A549 (cell line): ENCODE measurements at regions not wholly inside any gene's neighbourhood (a gene's known extent, or its start where the extent isn't known, plus 50 kb on each side); places are given as distances from the start of the nearest gene placed in this dataset.

Source experiments
- ATAC-seq, 2 experiments: fragments of 200-7000 bp in 1 of 2; fragments of >200 bp in 1 of 2; cut with Nextera tagmentation in 1 of 2; cut with Tn5 transposase in 1 of 2; 3 replicates each; pipeline versions ENCODE4 v1.8.0 to v1.9.1; 2018 to 2020; ENCODE audit warnings: mild to moderate bottlenecking in 1 of 2, moderate library complexity in 1 of 2
- CTCF ChIA-PET: fragments of 300-600 bp; sonication (Branson Sonifier 250); formaldehyde crosslinking; extraction: SDS; loops from one replicate; lab custom pipeline; 2021; ENCODE audit warnings: antibody characterized with exemption, inconsistent platforms; lab: Yijun Ruan, JAX
- POLR2A ChIA-PET: fragments of 350-600 bp; formaldehyde crosslinking; extraction: SDS; loops from one replicate; lab custom pipeline; 2021; ENCODE audit warnings: antibody characterized with exemption, inconsistent platforms; lab: Yijun Ruan, JAX
- DNase-seq, 2 experiments: peaks; one replicate each; pipeline versions ENCODE4 v3.0.0 to v3.0.0-alpha.2; 2011 to 2016; ENCODE audit warnings: low read depth in 1 of 2, low spot score in 1 of 2
- FAIRE-seq: peaks from 2 replicates; lab custom pipeline; 2011; peaks lifted over from hg19 to GRCh38; lab: Jason Lieb, UNC
- H3K27ac ChIP-seq, 2 experiments: fragments of >200 bp; sonication (Bioruptor Twin); formaldehyde crosslinking; 3 replicates each; pipeline ENCODE4 v1.5.1; 2016 to 2017
- H3K4me1 ChIP-seq: fragments of >200 bp; sonication (Bioruptor Twin); formaldehyde crosslinking; 3 replicates; pipeline ENCODE4 v1.6.1; 2016
- H3K4me2 ChIP-seq: fragments of >200 bp; sonication (Bioruptor Twin); formaldehyde crosslinking; 3 replicates; pipeline ENCODE4 v1.6.1; 2016
- H3K4me3 ChIP-seq: fragments of >200 bp; sonication (Bioruptor Twin); formaldehyde crosslinking; 3 replicates; pipeline ENCODE4 v1.5.1; 2016
- H3K9me3 ChIP-seq: fragments of >200 bp; sonication (Bioruptor Twin); formaldehyde crosslinking; 3 replicates; pipeline ENCODE4 v1.6.1; 2016
- CBX8 ChIP-seq: fragments of 200-600 bp; sonication (generic); IDR thresholded peaks from 2 replicates; pipeline ENCODE4 v1.6.1; 2016
- CHD4 ChIP-seq: fragments of 200-600 bp; sonication (generic); IDR thresholded peaks from 2 replicates; pipeline ENCODE4 v1.6.1; 2016; ENCODE audit warnings: antibody characterized with exemption, mild to moderate bottlenecking, borderline replicate concordance
- EP300 ChIP-seq, 2 experiments: fragments of >200 bp; sonication (Bioruptor Twin); formaldehyde crosslinking; IDR thresholded peaks; 2 replicates in 1 of 2; 3 replicates in 1 of 2; pipeline ENCODE4 v1.6.1; 2016 to 2017
- ESRRA ChIP-seq: fragments of 150-350 bp; IDR thresholded peaks from 2 replicates; pipeline ENCODE4 v1.6.1; 2014; ENCODE audit warnings: mild to moderate bottlenecking, low read length, borderline replicate concordance
- HMGXB4 ChIP-seq: fragments of 250-450 bp; sonication (Bioruptor Pico); IDR thresholded peaks from 2 replicates; pipeline ENCODE4 v1.5.0; 2021; ENCODE audit warnings: mild to moderate bottlenecking, moderate library complexity, borderline replicate concordance
- HOXA7 ChIP-seq: fragments of 250-450 bp; sonication (Bioruptor Pico); IDR thresholded peaks from 2 replicates; pipeline ENCODE4 v1.5.0; 2020; ENCODE audit warnings: mild to moderate bottlenecking, moderate library complexity
- HOXB13 ChIP-seq: fragments of 250-450 bp; sonication (Bioruptor Pico); IDR thresholded peaks from 2 replicates; pipeline ENCODE4 v1.5.0; 2020; ENCODE audit warnings: low read depth, mild to moderate bottlenecking, moderate library complexity
- HOXB5 ChIP-seq: fragments of 250-450 bp; sonication (Bioruptor Pico); IDR thresholded peaks from 2 replicates; pipeline ENCODE4 v1.5.0; 2020; ENCODE audit warnings: mild to moderate bottlenecking, moderate library complexity
- JUN ChIP-seq, 2 experiments: fragments of >200 bp; sonication (Bioruptor Twin); formaldehyde crosslinking; IDR thresholded peaks; 2 replicates in 1 of 2; 3 replicates in 1 of 2; pipeline ENCODE4 v1.6.1; 2016 to 2017
- JUNB ChIP-seq: fragments of >200 bp; sonication (Bioruptor Twin); formaldehyde crosslinking; IDR thresholded peaks from 2 replicates; pipeline ENCODE4 v1.6.1; 2016
- KDM5A ChIP-seq: fragments of 200-600 bp; sonication (generic); IDR thresholded peaks from 2 replicates; pipeline ENCODE4 v1.6.1; 2016; ENCODE audit warnings: antibody characterized with exemption, mild to moderate bottlenecking
- MAFK ChIP-seq: fragments of 450-650 bp; IDR thresholded peaks from 2 replicates; pipeline ENCODE4 v1.6.1; 2014; ENCODE audit not compliant: partially characterized antibody
- MAX ChIP-seq: IDR thresholded peaks from 2 replicates; pipeline ENCODE4 v1.6.1; 2012
- MAZ ChIP-seq: fragments of 150-350 bp; IDR thresholded peaks from 2 replicates; pipeline ENCODE4 v1.6.1; 2014; ENCODE audit warnings: antibody characterized with exemption, low read depth, low read length, borderline replicate concordance
- NPAS2 ChIP-seq: fragments of 250-450 bp; sonication (Bioruptor Pico); IDR thresholded peaks from 2 replicates; pipeline ENCODE4 v1.8.0; 2022; ENCODE audit warnings: mild to moderate bottlenecking, moderate library complexity, borderline replicate concordance
- NR3C1 ChIP-seq: fragments of >200 bp; sonication (Bioruptor Twin); formaldehyde crosslinking; IDR thresholded peaks from 3 replicates; pipeline ENCODE4 v1.6.1; 2017
- PBX3 ChIP-seq: IDR thresholded peaks from 2 replicates; pipeline ENCODE4 v1.6.1; 2012
- POLR2AphosphoS2 ChIP-seq: conservative IDR thresholded peaks from 2 replicates; pipeline ENCODE4 v1.6.1; 2012; ENCODE audit warnings: low read length, improper control_type of control experiment, inconsistent platforms
- RCOR1 ChIP-seq: fragments of 150-350 bp; IDR thresholded peaks from 2 replicates; pipeline ENCODE4 v1.6.1; 2014; ENCODE audit warnings: antibody characterized with exemption, low read length, low read depth
- RNF2 ChIP-seq: fragments of 200-600 bp; sonication (generic); IDR thresholded peaks from 2 replicates; pipeline ENCODE4 v1.6.1; 2016; ENCODE audit warnings: low read depth, mild to moderate bottlenecking, antibody characterized with exemption, moderate library complexity, borderline replicate concordance
- ZC3H11A ChIP-seq: fragments of 450-650 bp; IDR thresholded peaks from 2 replicates; pipeline ENCODE4 v1.6.1; 2014; ENCODE audit warnings: antibody characterized with exemption, mild to moderate bottlenecking
- ZFP36 ChIP-seq: fragments of 450-650 bp; IDR thresholded peaks from 2 replicates; pipeline ENCODE4 v1.6.1; 2014; ENCODE audit warnings: borderline replicate concordance; ENCODE audit not compliant: partially characterized antibody
- ZNF302 ChIP-seq: fragments of 250-450 bp; sonication (Bioruptor Pico); IDR thresholded peaks from 2 replicates; pipeline ENCODE4 v1.9.0; 2021; ENCODE audit warnings: inconsistent platforms, mild to moderate bottlenecking, moderate library complexity
- ZSCAN20 ChIP-seq: fragments of 250-450 bp; sonication (Bioruptor Pico); IDR thresholded peaks from 2 replicates; pipeline ENCODE4 v1.8.0; 2022; ENCODE audit warnings: mild to moderate bottlenecking, moderate library complexity
- WGBS: methylation state at CpG from one replicate; pipeline ENCODE4 v1.1.6; 2017; ENCODE audit errors: missing lambda C conversion rate; 5-methylcytosine and 5-hydroxymethylcytosine counted together
- TF ChIP-seq, protein P1 (sequence below): fragments of 450-650 bp; IDR thresholded peaks from 2 replicates; pipeline ENCODE4 v1.6.1; 2014; ENCODE audit warnings: antibody characterized with exemption
- TF ChIP-seq, protein P2 (sequence below): fragments of 200-600 bp; sonication (generic); IDR thresholded peaks from 2 replicates; pipeline ENCODE4 v1.6.1; 2016; ENCODE audit warnings: antibody characterized with exemption, mild to moderate bottlenecking, moderate library complexity
- TF ChIP-seq, protein P3 (sequence below): fragments of 250-450 bp; sonication (Bioruptor Pico); IDR thresholded peaks from 2 replicates; pipeline ENCODE4 v1.5.0; 2020; ENCODE audit warnings: low read depth, mild to moderate bottlenecking, moderate library complexity

GRCh38 chr10:44539178-44539577 lies 154.3 kb upstream of the CXCL12 start:
- no peak for DNase-seq
- TF ChIP-seq MAZ (no peak), POLR2AphosphoS2 (no peak), HMGXB4 (no peak), JUNB (no peak), EP300 (IDR thresholded peaks at IDR 0.05) (no peak), MAX (no peak), CBX8 (no peak), RNF2 (no peak)

GRCh38 chr10:44552726-44553125 lies 167.8 kb upstream of the CXCL12 start:
- H3K27ac ChIP-seq: no peak overlapping the region
- no peaks in the 10 kb centered on the region for H3K9me3 ChIP-seq
- WGBS: 10% methylated on average over 8 of the region's 8 CpGs
- CTCF ChIA-PET: no interaction called here
- DNase-seq: no peak
- no peak overlapping the region for H3K4me3 ChIP-seq
- POLR2A ChIA-PET: no interaction called here
- no peaks in the 10 kb centered on the region for H3K4me1 ChIP-seq
- no peak for ATAC-seq
- FAIRE-seq: no peak
- no peak for TF ChIP-seq HOXA7 (CRISPR knock-in tag)
- TF ChIP-seq ZFP36: no peak
- TF ChIP-seq JUN (IDR thresholded peaks at IDR 0.05): no peak
- TF ChIP-seq, protein P1, sequence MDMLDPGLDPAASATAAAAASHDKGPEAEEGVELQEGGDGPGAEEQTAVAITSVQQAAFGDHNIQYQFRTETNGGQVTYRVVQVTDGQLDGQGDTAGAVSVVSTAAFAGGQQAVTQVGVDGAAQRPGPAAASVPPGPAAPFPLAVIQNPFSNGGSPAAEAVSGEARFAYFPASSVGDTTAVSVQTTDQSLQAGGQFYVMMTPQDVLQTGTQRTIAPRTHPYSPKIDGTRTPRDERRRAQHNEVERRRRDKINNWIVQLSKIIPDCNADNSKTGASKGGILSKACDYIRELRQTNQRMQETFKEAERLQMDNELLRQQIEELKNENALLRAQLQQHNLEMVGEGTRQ: no peak
- TF ChIP-seq, protein P2, sequence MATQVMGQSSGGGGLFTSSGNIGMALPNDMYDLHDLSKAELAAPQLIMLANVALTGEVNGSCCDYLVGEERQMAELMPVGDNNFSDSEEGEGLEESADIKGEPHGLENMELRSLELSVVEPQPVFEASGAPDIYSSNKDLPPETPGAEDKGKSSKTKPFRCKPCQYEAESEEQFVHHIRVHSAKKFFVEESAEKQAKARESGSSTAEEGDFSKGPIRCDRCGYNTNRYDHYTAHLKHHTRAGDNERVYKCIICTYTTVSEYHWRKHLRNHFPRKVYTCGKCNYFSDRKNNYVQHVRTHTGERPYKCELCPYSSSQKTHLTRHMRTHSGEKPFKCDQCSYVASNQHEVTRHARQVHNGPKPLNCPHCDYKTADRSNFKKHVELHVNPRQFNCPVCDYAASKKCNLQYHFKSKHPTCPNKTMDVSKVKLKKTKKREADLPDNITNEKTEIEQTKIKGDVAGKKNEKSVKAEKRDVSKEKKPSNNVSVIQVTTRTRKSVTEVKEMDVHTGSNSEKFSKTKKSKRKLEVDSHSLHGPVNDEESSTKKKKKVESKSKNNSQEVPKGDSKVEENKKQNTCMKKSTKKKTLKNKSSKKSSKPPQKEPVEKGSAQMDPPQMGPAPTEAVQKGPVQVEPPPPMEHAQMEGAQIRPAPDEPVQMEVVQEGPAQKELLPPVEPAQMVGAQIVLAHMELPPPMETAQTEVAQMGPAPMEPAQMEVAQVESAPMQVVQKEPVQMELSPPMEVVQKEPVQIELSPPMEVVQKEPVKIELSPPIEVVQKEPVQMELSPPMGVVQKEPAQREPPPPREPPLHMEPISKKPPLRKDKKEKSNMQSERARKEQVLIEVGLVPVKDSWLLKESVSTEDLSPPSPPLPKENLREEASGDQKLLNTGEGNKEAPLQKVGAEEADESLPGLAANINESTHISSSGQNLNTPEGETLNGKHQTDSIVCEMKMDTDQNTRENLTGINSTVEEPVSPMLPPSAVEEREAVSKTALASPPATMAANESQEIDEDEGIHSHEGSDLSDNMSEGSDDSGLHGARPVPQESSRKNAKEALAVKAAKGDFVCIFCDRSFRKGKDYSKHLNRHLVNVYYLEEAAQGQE: no peak
- TF ChIP-seq ZSCAN20: no peak
- TF ChIP-seq ESRRA: no peak
- no peak for TF ChIP-seq KDM5A
- TF ChIP-seq HOXB13 (CRISPR knock-in tag): no peak
- no peak for TF ChIP-seq CHD4
- no peak for TF ChIP-seq MAFK
- no peak for TF ChIP-seq ZC3H11A
- TF ChIP-seq HOXB5 (CRISPR knock-in tag): no peak
- TF ChIP-seq, protein P3, sequence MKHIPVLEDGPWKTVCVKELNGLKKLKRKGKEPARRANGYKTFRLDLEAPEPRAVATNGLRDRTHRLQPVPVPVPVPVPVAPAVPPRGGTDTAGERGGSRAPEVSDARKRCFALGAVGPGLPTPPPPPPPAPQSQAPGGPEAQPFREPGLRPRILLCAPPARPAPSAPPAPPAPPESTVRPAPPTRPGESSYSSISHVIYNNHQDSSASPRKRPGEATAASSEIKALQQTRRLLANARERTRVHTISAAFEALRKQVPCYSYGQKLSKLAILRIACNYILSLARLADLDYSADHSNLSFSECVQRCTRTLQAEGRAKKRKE (CRISPR knock-in tag): no peak
- no peak for TF ChIP-seq NPAS2
- no peak for TF ChIP-seq MAX
- no peak for TF ChIP-seq PBX3
- TF ChIP-seq ZNF302 (CRISPR knock-in tag): no peak
- TF ChIP-seq NR3C1: no peak
- TF ChIP-seq RCOR1: no peak
- TF ChIP-seq, all 56 proteins: peak for 0
- no peak overlapping the region for H3K4me2 ChIP-seq

More at GRCh38 chr10:44539178-44539577, 154.3 kb upstream of the CXCL12 start:
- Histone ChIP-seq H3K9me3 (no peaks in the 10 kb centered on the region; the same call in 2 of the 3 replicates), H3K4me1 (no peaks in the 10 kb centered on the region), H3K4me2 (no peak overlapping the region), H3K4me3 (no peak overlapping the region), H3K27ac (no peak overlapping the region)
- WGBS: 8% methylated on average over 3 of the region's 3 CpGs
- ChIA-PET CTCF (no interaction called here), POLR2A (no interaction called here)
- ATAC-seq (no peak), FAIRE-seq (no peak)
